ENCODE measurements at regions not wholly inside any gene's neighbourhood (a gene's known extent, or its start where the extent isn't known, plus 50 kb on each side); places are given as distances from the start of the nearest gene placed in this dataset.

GRCh38 chr10:131635564-131636015 lies 265.2 kb upstream of the PPP2R2D start (continued):
- no peak for TF ChIP-seq TAF1 (IDR thresholded peaks at IDR 0.05; ENCODE audit: borderline replicate concordance, low read depth, low read length)
- TF ChIP-seq BCL11A (IDR thresholded peaks at IDR 0.05; ENCODE audit: low read depth, low read length): no peak
- no peak for TF ChIP-seq MTA2 (IDR thresholded peaks at IDR 0.05; ENCODE audit: low read depth)
- no peak for TF ChIP-seq CHD2 (IDR thresholded peaks at IDR 0.05; ENCODE audit: borderline replicate concordance, low read depth, low read length)
- TF ChIP-seq, protein P1, sequence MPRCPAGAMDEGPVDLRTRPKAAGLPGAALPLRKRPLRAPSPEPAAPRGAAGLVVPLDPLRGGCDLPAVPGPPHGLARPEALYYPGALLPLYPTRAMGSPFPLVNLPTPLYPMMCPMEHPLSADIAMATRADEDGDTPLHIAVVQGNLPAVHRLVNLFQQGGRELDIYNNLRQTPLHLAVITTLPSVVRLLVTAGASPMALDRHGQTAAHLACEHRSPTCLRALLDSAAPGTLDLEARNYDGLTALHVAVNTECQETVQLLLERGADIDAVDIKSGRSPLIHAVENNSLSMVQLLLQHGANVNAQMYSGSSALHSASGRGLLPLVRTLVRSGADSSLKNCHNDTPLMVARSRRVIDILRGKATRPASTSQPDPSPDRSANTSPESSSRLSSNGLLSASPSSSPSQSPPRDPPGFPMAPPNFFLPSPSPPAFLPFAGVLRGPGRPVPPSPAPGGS (IDR thresholded peaks at IDR 0.05; ENCODE audit: borderline replicate concordance, insufficient read depth, low read depth, low read length, poor library complexity, severe bottlenecking): peak; percentile 87

DNA sequence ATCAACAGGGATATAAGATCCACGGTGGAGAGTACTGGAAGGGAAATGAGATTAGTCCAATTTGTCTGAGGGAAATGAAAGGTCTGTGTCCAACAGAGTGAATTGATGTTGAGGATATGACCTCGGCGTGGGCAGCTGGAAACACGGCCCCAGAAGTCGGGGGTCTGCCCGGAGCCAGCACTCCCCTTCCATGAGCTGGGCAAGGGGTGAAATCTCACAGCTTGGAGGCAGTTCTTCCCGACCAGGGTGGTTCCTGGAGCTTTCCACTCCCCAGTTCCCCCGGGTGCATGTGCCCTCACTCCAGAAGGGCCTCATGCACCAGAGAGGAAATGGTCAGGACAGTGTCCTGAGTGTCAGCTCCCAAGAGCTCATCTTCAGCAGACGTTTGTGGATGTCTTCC lies 264.7 kb upstream of the PPP2R2D start:
- ChIA-PET RAD21 (ENCODE audit: unreplicated experiment) (no interaction called here), SMC1A (ENCODE audit: uncharacterized antibody, unreplicated experiment) (no interaction called here), POLR2A (interaction anchor here (0.8 kb wide), 1 partner anchor 11 kb away, joined by 4 read pairs; no protein-coding TSS in a partner anchor), CTCF (no interaction called here)
- Histone ChIP-seq H3K27me3 (replicated peaks in 1 of 2; ENCODE audit: control insufficient read depth in 2 of 2, insufficient read depth in 2 of 2, low read length in 1 of 2) (no peaks in the 10 kb centered on the region), H2AFZ (ENCODE audit: control insufficient read depth, low read depth, low read length) (no peak overlapping the region), H3K4me2 (ENCODE audit: control insufficient read depth, insufficient read depth) (no peak overlapping the region), H3K4me1 (ENCODE audit: control insufficient read depth, insufficient read depth, low read length) (peaks cover 7% of the 10 kb centered on the region; the same call in 1 of the 2 replicates), H3K9ac (ENCODE audit: control insufficient read depth, insufficient read depth, low read length) (no peak overlapping the region), H3K79me2 (ENCODE audit: control insufficient read depth, insufficient read depth, low read length) (no peaks in the 10 kb centered on the region), H3K9me3 (replicated peaks; ENCODE audit: control insufficient read depth, insufficient read depth, low read length) (peaks cover 11% of the 10 kb centered on the region), H3K4me3 (no peak overlapping the region), H3K27ac (ENCODE audit: control insufficient read depth, insufficient read depth) (no peak overlapping the region), H4K20me1 (ENCODE audit: control insufficient read depth, insufficient read depth) (no peaks in the 10 kb centered on the region), H3K36me3 (ENCODE audit: control insufficient read depth in 2 of 2, insufficient read depth in 2 of 2, low read length in 1 of 2) (no peaks in the 10 kb centered on the region)
- no peak for DNase-seq (ENCODE audit: low read depth, low spot score)
- in situ Hi-C loops (cut with MboI) (no loop called here), intact Hi-C loops (cut with micrococcal nuclease; ENCODE audit: unreplicated experiment) (no loop called here)
- FAIRE-seq: no peak
- no peak for ATAC-seq
- 8% methylated on average over 9 of the region's 9 CpGs for WGBS (ENCODE audit: insufficient coverage, insufficient replicate concordance, low lambda C conversion rate, missing lambda C conversion rate)
- no TSS peak for BruUV-seq (replicated peaks)
- TF ChIP-seq IRF5 (IDR thresholded peaks at IDR 0.05; ENCODE audit: borderline replicate concordance): no peak
- no peak for TF ChIP-seq SMAD5 (IDR thresholded peaks at IDR 0.05; ENCODE audit: low read depth)
- TF ChIP-seq CUX1 (IDR thresholded peaks at IDR 0.05; ENCODE audit: insufficient replicate concordance, low read depth, low read length): no peak
- no peak for TF ChIP-seq PAX5 (IDR thresholded peaks at IDR 0.05; ENCODE audit: borderline replicate concordance, low read depth, low read length)
- TF ChIP-seq CHD2 (IDR thresholded peaks at IDR 0.05; ENCODE audit: borderline replicate concordance, low read depth, low read length): no peak
- no peak for TF ChIP-seq CBX3 (IDR thresholded peaks at IDR 0.05; ENCODE audit: borderline replicate concordance, low read depth)
- no peak for TF ChIP-seq RELA (IDR thresholded peaks at IDR 0.05; ENCODE audit: borderline replicate concordance, partially characterized antibody)
- no peak for TF ChIP-seq BHLHE40 (IDR thresholded peaks at IDR 0.05; ENCODE audit: borderline replicate concordance in 1 of 2, low read depth in 2 of 2, low read length in 1 of 2)
- TF ChIP-seq, protein P2, sequence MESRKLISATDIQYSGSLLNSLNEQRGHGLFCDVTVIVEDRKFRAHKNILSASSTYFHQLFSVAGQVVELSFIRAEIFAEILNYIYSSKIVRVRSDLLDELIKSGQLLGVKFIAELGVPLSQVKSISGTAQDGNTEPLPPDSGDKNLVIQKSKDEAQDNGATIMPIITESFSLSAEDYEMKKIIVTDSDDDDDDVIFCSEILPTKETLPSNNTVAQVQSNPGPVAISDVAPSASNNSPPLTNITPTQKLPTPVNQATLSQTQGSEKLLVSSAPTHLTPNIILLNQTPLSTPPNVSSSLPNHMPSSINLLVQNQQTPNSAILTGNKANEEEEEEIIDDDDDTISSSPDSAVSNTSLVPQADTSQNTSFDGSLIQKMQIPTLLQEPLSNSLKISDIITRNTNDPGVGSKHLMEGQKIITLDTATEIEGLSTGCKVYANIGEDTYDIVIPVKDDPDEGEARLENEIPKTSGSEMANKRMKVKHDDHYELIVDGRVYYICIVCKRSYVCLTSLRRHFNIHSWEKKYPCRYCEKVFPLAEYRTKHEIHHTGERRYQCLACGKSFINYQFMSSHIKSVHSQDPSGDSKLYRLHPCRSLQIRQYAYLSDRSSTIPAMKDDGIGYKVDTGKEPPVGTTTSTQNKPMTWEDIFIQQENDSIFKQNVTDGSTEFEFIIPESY (IDR thresholded peaks at IDR 0.05): no peak
